GM23338 (cell line): ENCODE measurements at regions not wholly inside any gene's neighbourhood (a gene's known extent, or its start where the extent isn't known, plus 50 kb on each side); places are given as distances from the start of the nearest gene placed in this dataset.

Source experiments
- ATAC-seq: fragments of 200-7000 bp; cut with Tn5 transposase; 3 replicates; pipeline ENCODE4 v1.9.1; 2020
- DNase-seq: peaks from one replicate; pipeline ENCODE4 v3.0.0-alpha.2; 2015; ENCODE audit warnings: low spot score
- H2AFZ ChIP-seq: fragments of 200-600 bp; sonication (generic); 2 replicates; pipeline ENCODE4 v1.8.0; 2016; ENCODE audit warnings: antibody characterized with exemption, mild to moderate bottlenecking, moderate library complexity
- H3F3A ChIP-seq: fragments of 200-600 bp; sonication (generic); replicated peaks from 2 replicates; pipeline ENCODE4 v1.8.0; 2017; ENCODE audit warnings: antibody characterized with exemption, mixed run types, low read depth
- H3K27ac ChIP-seq: fragments of 200-600 bp; sonication (generic); 2 replicates; pipeline ENCODE4 v1.6.1; 2016; ENCODE audit warnings: low read depth
- H3K27me3 ChIP-seq: fragments of 200-600 bp; sonication (generic); 2 replicates; pipeline ENCODE4 v1.8.0; 2016; ENCODE audit warnings: mild to moderate bottlenecking, mixed run types, moderate library complexity; ENCODE audit not compliant: insufficient read depth
- H3K36me3 ChIP-seq: fragments of 200-600 bp; sonication (generic); 2 replicates; pipeline ENCODE4 v1.8.0; 2016; ENCODE audit warnings: mild to moderate bottlenecking; ENCODE audit not compliant: insufficient read depth
- H3K4me1 ChIP-seq: fragments of 200-600 bp; sonication (generic); 2 replicates; pipeline ENCODE4 v1.8.0; 2016; ENCODE audit warnings: mild to moderate bottlenecking, moderate library complexity; ENCODE audit not compliant: insufficient read depth
- H3K4me2 ChIP-seq: fragments of 200-600 bp; sonication (generic); 2 replicates; pipeline ENCODE4 v1.7.1; 2017; ENCODE audit warnings: mixed run types
- H3K4me3 ChIP-seq: fragments of 200-600 bp; sonication (generic); 2 replicates; pipeline ENCODE4 v1.6.1; 2016; ENCODE audit warnings: mixed run types
- H3K79me2 ChIP-seq: fragments of 200-600 bp; sonication (generic); replicated peaks from 2 replicates; pipeline ENCODE4 v1.8.0; 2017; ENCODE audit warnings: mild to moderate bottlenecking; ENCODE audit not compliant: insufficient read depth
- H3K9me2 ChIP-seq: fragments of 200-600 bp; sonication (generic); 2 replicates; pipeline ENCODE4 v1.8.0; 2017; ENCODE audit not compliant: insufficient read depth
- H4K20me1 ChIP-seq: fragments of 200-600 bp; sonication (generic); replicated peaks from 2 replicates; pipeline ENCODE4 v1.8.0; 2017; ENCODE audit warnings: mild to moderate bottlenecking; ENCODE audit not compliant: insufficient read depth
- H3K27ac Mint-ChIP-seq: 2 replicates; pipeline ENCODE4 v1.8.0; 2020; ENCODE audit warnings: inconsistent platforms, mild to moderate bottlenecking, moderate library complexity, mixed read lengths
- H3K27me3 Mint-ChIP-seq: 3 replicates; pipeline ENCODE4 v1.8.0; 2022; ENCODE audit warnings: low read depth, mild to moderate bottlenecking, moderate library complexity, mixed read lengths, inconsistent platforms; ENCODE audit not compliant: insufficient read depth, poor library complexity
- H3K36me3 Mint-ChIP-seq: 3 replicates; pipeline ENCODE4 v1.8.0; 2021; ENCODE audit warnings: low read depth, mild to moderate bottlenecking, inconsistent platforms, moderate library complexity, mixed read lengths
- H3K4me1 Mint-ChIP-seq: 3 replicates; pipeline ENCODE4 v1.8.0; 2020; ENCODE audit warnings: mild to moderate bottlenecking, inconsistent platforms, mixed read lengths
- H3K4me3 Mint-ChIP-seq: 3 replicates; pipeline ENCODE4 v1.8.0; 2021; ENCODE audit warnings: moderate library complexity, mild to moderate bottlenecking, inconsistent platforms, mixed read lengths
- H3K9me3 Mint-ChIP-seq: 3 replicates; pipeline ENCODE4 v1.8.0; 2020; ENCODE audit warnings: moderate library complexity, mild to moderate bottlenecking, inconsistent platforms, mixed read lengths
- CREB1 ChIP-seq: fragments of 250-450 bp; sonication (Bioruptor Pico); IDR thresholded peaks from 2 replicates; pipeline ENCODE4 v1.5.0; 2020; ENCODE audit warnings: low read depth, mild to moderate bottlenecking, moderate library complexity
- EZH2 ChIP-seq: fragments of 200-600 bp; sonication (generic); IDR thresholded peaks from one replicate; pipeline ENCODE4 v1.8.0; 2017; ENCODE audit warnings: antibody characterized with exemption, mild to moderate bottlenecking, low read depth; ENCODE audit not compliant: unreplicated experiment
- EZH2phosphoT487 ChIP-seq: fragments of 200-600 bp; sonication (generic); IDR thresholded peaks from one replicate; pipeline ENCODE4 v1.8.1; 2018; ENCODE audit warnings: antibody characterized with exemption; ENCODE audit not compliant: unreplicated experiment
- JUNB ChIP-seq: IDR thresholded peaks from one replicate; pipeline ENCODE4 v1.6.1; 2016; ENCODE audit warnings: antibody characterized with exemption; ENCODE audit not compliant: unreplicated experiment
- NANOG ChIP-seq: IDR thresholded peaks from 2 replicates; pipeline ENCODE4 v1.6.1; 2016; ENCODE audit warnings: antibody characterized with exemption, borderline replicate concordance
- POLR2AphosphoS5 ChIP-seq: IDR thresholded peaks from 2 replicates; pipeline ENCODE4 v1.6.1; 2016; ENCODE audit warnings: antibody characterized with exemption, low read depth
- STAT1 ChIP-seq: IDR thresholded peaks from one replicate; pipeline ENCODE4 v1.6.1; 2016; ENCODE audit warnings: antibody characterized with exemption; ENCODE audit not compliant: unreplicated experiment
- ZNF114 ChIP-seq: fragments of 250-450 bp; sonication (Bioruptor Pico); IDR thresholded peaks from 2 replicates; pipeline ENCODE4 v1.5.0; 2020; ENCODE audit warnings: mild to moderate bottlenecking, moderate library complexity
- ZNF331 ChIP-seq: fragments of 250-450 bp; sonication (Bioruptor Pico); IDR thresholded peaks from 2 replicates; pipeline ENCODE4 v1.5.0; 2020; ENCODE audit warnings: low read depth, mild to moderate bottlenecking, moderate library complexity
- TF ChIP-seq, protein P1 (sequence below): IDR thresholded peaks from one replicate; pipeline ENCODE4 v1.6.1; 2018; ENCODE audit warnings: antibody characterized with exemption; ENCODE audit not compliant: unreplicated experiment
- TF ChIP-seq, protein P2 (sequence below): fragments of 250-450 bp; sonication (Bioruptor Pico); IDR thresholded peaks from 2 replicates; pipeline ENCODE4 v1.5.0; 2020; ENCODE audit warnings: mild to moderate bottlenecking, moderate library complexity
- TF ChIP-seq, protein P3 (sequence below): IDR thresholded peaks from 2 replicates; pipeline ENCODE4 v1.6.1; 2016; ENCODE audit warnings: antibody characterized with exemption
- TF ChIP-seq, protein P4 (sequence below), 2 experiments: fragments of 200-600 bp in 1 of 2; sonication (generic) in 1 of 2; conservative IDR thresholded peaks; 2 replicates each; pipeline versions ENCODE4 v1.5.1 to v1.6.1; 2016 to 2017; ENCODE audit warnings: antibody characterized with exemption in 2 of 2, low read depth in 2 of 2, mild to moderate bottlenecking in 2 of 2, moderate library complexity in 1 of 2

DNA sequence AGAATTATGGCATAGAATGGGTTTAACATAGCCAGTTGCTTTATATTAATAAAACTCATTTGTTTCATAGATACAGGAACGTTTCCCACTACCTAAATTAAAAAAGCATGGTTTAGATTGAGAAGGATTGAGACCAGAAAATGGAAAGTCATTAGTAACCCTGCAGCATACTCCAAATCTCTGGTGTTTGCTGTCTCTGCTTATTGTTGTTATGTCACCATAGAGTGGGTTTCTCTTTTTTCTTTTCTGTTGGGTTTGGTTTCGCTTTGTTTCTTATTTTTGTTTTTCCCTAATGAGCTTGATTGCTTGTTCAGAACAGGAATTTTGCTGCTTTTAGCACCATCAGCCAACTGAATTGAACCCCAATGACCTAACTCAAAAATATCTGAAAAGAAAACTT, 1034.8 kb downstream of the MAT2B start:
- DNase-seq = no peak
- Mint-ChIP-seq H3K27ac (no peak overlapping the region), H3K27me3 (no peaks in the 10 kb centered on the region), H3K4me3 (no peak overlapping the region), H3K36me3 (no peaks in the 10 kb centered on the region), H3K9me3 (no peaks in the 10 kb centered on the region), H3K4me1 (no peaks in the 10 kb centered on the region)
- ATAC-seq = no peak
- Histone ChIP-seq H3K4me1 (no peaks in the 10 kb centered on the region), H2AFZ (no peak overlapping the region), H3K36me3 (no peaks in the 10 kb centered on the region), H3K4me3 (no peak overlapping the region), H3K27me3 (no peaks in the 10 kb centered on the region), H3K4me2 (no peak overlapping the region), H3K27ac (no peak overlapping the region), H3K9me2 (no peaks in the 10 kb centered on the region), H3K79me2 (no peaks in the 10 kb centered on the region), H4K20me1 (no peaks in the 10 kb centered on the region), H3F3A (no peaks in the 10 kb centered on the region)
- TF ChIP-seq POLR2AphosphoS5 (no peak), EZH2 (no peak), EZH2phosphoT487 (no peak), NANOG (no peak), JUNB (no peak), ZNF331 (CRISPR knock-in tag) (no peak), ZNF114 (CRISPR knock-in tag) (no peak), STAT1 (no peak), CREB1 (CRISPR knock-in tag) (no peak)
- TF ChIP-seq, protein P1, sequence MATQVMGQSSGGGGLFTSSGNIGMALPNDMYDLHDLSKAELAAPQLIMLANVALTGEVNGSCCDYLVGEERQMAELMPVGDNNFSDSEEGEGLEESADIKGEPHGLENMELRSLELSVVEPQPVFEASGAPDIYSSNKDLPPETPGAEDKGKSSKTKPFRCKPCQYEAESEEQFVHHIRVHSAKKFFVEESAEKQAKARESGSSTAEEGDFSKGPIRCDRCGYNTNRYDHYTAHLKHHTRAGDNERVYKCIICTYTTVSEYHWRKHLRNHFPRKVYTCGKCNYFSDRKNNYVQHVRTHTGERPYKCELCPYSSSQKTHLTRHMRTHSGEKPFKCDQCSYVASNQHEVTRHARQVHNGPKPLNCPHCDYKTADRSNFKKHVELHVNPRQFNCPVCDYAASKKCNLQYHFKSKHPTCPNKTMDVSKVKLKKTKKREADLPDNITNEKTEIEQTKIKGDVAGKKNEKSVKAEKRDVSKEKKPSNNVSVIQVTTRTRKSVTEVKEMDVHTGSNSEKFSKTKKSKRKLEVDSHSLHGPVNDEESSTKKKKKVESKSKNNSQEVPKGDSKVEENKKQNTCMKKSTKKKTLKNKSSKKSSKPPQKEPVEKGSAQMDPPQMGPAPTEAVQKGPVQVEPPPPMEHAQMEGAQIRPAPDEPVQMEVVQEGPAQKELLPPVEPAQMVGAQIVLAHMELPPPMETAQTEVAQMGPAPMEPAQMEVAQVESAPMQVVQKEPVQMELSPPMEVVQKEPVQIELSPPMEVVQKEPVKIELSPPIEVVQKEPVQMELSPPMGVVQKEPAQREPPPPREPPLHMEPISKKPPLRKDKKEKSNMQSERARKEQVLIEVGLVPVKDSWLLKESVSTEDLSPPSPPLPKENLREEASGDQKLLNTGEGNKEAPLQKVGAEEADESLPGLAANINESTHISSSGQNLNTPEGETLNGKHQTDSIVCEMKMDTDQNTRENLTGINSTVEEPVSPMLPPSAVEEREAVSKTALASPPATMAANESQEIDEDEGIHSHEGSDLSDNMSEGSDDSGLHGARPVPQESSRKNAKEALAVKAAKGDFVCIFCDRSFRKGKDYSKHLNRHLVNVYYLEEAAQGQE = no peak
- TF ChIP-seq, protein P2, sequence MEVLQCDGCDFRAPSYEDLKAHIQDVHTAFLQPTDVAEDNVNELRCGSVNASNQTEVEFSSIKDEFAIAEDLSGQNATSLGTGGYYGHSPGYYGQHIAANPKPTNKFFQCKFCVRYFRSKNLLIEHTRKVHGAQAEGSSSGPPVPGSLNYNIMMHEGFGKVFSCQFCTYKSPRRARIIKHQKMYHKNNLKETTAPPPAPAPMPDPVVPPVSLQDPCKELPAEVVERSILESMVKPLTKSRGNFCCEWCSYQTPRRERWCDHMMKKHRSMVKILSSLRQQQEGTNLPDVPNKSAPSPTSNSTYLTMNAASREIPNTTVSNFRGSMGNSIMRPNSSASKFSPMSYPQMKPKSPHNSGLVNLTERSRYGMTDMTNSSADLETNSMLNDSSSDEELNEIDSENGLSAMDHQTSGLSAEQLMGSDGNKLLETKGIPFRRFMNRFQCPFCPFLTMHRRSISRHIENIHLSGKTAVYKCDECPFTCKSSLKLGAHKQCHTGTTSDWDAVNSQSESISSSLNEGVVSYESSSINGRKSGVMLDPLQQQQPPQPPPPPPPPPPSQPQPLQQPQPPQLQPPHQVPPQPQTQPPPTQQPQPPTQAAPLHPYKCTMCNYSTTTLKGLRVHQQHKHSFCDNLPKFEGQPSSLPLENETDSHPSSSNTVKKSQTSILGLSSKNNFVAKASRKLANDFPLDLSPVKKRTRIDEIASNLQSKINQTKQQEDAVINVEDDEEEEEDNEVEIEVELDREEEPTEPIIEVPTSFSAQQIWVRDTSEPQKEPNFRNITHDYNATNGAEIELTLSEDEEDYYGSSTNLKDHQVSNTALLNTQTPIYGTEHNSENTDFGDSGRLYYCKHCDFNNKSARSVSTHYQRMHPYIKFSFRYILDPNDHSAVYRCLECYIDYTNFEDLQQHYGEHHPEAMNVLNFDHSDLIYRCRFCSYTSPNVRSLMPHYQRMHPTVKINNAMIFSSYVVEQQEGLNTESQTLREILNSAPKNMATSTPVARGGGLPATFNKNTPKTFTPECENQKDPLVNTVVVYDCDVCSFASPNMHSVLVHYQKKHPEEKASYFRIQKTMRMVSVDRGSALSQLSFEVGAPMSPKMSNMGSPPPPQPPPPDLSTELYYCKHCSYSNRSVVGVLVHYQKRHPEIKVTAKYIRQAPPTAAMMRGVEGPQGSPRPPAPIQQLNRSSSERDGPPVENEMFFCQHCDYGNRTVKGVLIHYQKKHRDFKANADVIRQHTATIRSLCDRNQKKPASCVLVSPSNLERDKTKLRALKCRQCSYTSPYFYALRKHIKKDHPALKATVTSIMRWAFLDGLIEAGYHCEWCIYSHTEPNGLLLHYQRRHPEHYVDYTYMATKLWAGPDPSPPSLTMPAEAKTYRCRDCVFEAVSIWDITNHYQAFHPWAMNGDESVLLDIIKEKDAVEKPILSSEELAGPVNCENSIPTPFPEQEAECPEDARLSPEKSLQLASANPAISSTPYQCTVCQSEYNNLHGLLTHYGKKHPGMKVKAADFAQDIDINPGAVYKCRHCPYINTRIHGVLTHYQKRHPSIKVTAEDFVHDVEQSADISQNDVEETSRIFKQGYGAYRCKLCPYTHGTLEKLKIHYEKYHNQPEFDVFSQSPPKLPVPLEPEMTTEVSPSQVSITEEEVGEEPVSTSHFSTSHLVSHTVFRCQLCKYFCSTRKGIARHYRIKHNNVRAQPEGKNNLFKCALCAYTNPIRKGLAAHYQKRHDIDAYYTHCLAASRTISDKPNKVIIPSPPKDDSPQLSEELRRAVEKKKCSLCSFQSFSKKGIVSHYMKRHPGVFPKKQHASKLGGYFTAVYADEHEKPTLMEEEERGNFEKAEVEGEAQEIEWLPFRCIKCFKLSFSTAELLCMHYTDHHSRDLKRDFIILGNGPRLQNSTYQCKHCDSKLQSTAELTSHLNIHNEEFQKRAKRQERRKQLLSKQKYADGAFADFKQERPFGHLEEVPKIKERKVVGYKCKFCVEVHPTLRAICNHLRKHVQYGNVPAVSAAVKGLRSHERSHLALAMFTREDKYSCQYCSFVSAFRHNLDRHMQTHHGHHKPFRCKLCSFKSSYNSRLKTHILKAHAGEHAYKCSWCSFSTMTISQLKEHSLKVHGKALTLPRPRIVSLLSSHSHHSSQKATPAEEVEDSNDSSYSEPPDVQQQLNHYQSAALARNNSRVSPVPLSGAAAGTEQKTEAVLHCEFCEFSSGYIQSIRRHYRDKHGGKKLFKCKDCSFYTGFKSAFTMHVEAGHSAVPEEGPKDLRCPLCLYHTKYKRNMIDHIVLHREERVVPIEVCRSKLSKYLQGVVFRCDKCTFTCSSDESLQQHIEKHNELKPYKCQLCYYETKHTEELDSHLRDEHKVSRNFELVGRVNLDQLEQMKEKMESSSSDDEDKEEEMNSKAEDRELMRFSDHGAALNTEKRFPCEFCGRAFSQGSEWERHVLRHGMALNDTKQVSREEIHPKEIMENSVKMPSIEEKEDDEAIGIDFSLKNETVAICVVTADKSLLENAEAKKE = no peak
- TF ChIP-seq, protein P3, sequence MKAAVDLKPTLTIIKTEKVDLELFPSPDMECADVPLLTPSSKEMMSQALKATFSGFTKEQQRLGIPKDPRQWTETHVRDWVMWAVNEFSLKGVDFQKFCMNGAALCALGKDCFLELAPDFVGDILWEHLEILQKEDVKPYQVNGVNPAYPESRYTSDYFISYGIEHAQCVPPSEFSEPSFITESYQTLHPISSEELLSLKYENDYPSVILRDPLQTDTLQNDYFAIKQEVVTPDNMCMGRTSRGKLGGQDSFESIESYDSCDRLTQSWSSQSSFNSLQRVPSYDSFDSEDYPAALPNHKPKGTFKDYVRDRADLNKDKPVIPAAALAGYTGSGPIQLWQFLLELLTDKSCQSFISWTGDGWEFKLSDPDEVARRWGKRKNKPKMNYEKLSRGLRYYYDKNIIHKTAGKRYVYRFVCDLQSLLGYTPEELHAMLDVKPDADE = no peak
- TF ChIP-seq, protein P4, sequence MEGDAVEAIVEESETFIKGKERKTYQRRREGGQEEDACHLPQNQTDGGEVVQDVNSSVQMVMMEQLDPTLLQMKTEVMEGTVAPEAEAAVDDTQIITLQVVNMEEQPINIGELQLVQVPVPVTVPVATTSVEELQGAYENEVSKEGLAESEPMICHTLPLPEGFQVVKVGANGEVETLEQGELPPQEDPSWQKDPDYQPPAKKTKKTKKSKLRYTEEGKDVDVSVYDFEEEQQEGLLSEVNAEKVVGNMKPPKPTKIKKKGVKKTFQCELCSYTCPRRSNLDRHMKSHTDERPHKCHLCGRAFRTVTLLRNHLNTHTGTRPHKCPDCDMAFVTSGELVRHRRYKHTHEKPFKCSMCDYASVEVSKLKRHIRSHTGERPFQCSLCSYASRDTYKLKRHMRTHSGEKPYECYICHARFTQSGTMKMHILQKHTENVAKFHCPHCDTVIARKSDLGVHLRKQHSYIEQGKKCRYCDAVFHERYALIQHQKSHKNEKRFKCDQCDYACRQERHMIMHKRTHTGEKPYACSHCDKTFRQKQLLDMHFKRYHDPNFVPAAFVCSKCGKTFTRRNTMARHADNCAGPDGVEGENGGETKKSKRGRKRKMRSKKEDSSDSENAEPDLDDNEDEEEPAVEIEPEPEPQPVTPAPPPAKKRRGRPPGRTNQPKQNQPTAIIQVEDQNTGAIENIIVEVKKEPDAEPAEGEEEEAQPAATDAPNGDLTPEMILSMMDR (conservative IDR thresholded peaks at IDR 0.05; ENCODE audit: low read depth in 2 of 2) = no peak
